Right atrium auricular region (tissue), 2 donors: ENCODE measurements at regions not wholly inside any gene's neighbourhood (a gene's known extent, or its start where the extent isn't known, plus 50 kb on each side); places are given as distances from the start of the nearest gene placed in this dataset.

Experiments used
- DNase-seq: peaks from one replicate; pipeline ENCODE4 v3.0.0-alpha.2; 2019; ENCODE audit warnings: low spot score
- H3K27ac ChIP-seq, 2 donors: fragments of 200-600 bp; sonication (generic); 1 replicate in 1 of 2; 2 replicates in 1 of 2; pipeline ENCODE4 v1.5.1; 2016 to 2019
- H3K27me3 ChIP-seq, 2 donors: fragments of 200-600 bp; sonication (generic); one replicate each; pipeline versions ENCODE4 v1.5.1 to v1.6.0; 2017 to 2019
- H3K36me3 ChIP-seq: fragments of 200-600 bp; sonication (generic); one replicate; pipeline ENCODE4 v1.5.1; 2016
- H3K4me1 ChIP-seq, 2 donors: fragments of 200-600 bp; sonication (generic); one replicate each; pipeline versions ENCODE4 v1.5.1 to v1.6.0; 2017 to 2019
- H3K4me3 ChIP-seq, 2 donors: fragments of 200-600 bp; sonication (generic); 1 replicate in 1 of 2; 2 replicates in 1 of 2; pipeline ENCODE4 v1.5.1; 2017 to 2019; ENCODE audit warnings: mild to moderate bottlenecking in 1 of 2, moderate library complexity in 1 of 2
- H3K9me3 ChIP-seq, 2 donors: fragments of 200-600 bp; sonication (generic); one replicate each; pipeline ENCODE4 v1.5.1; 2019
- CTCF ChIP-seq, 2 donors: fragments of 200-600 bp; sonication (generic); IDR thresholded peaks; one replicate each; pipeline ENCODE4 v1.5.1; 2019; ENCODE audit warnings: antibody characterized with exemption in 2 of 2

GRCh38 chr15:60226924-60227323, 170.9 kb downstream of the ANXA2 start:
- Histone ChIP-seq H3K36me3 (no peaks in the 10 kb centered on the region), H3K27ac (no peak overlapping the region), H3K27me3 (no peaks in the 10 kb centered on the region), H3K9me3 (no peaks in the 10 kb centered on the region), H3K4me1 (no peaks in the 10 kb centered on the region), H3K4me3 (no peak overlapping the region)
- TF ChIP-seq CTCF (IDR thresholded peaks at IDR 0.05), result no peak
- DNase-seq, result no peak

- Histone ChIP-seq H3K9me3 (no peaks in the 10 kb centered on the region), H3K36me3 (no peaks in the 10 kb centered on the region), H3K4me3 (no peak overlapping the region), H3K27ac (no peak overlapping the region), H3K27me3 (no peaks in the 10 kb centered on the region), H3K4me1 (no peaks in the 10 kb centered on the region)
- DNase-seq, result no peak
- TF ChIP-seq CTCF (IDR thresholded peaks at IDR 0.05), result no peak
Observed at GRCh38 chr15:60228101-60228500, 169.7 kb downstream of the ANXA2 start.

- Histone ChIP-seq H3K27me3 (no peaks in the 10 kb centered on the region), H3K27ac (no peak overlapping the region), H3K36me3 (no peaks in the 10 kb centered on the region), H3K4me3 (no peak overlapping the region), H3K9me3 (no peaks in the 10 kb centered on the region), H3K4me1 (no peaks in the 10 kb centered on the region)
- DNase-seq, result no peak
- no peak for TF ChIP-seq CTCF (IDR thresholded peaks at IDR 0.05)
Observed at GRCh38 chr15:60228619-60229018, 169.2 kb downstream of the ANXA2 start.

- H3K9me3 ChIP-seq, result no peaks in the 10 kb centered on the region
- no peaks in the 10 kb centered on the region for H3K27me3 ChIP-seq
- no peaks in the 10 kb centered on the region for H3K36me3 ChIP-seq
- DNase-seq, result no peak
- TF ChIP-seq CTCF (IDR thresholded peaks at IDR 0.05), result no peak
- H3K4me3 ChIP-seq, result no peak overlapping the region
- no peaks in the 10 kb centered on the region for H3K4me1 ChIP-seq
- no peak overlapping the region for H3K27ac ChIP-seq
Observed at GRCh38 chr15:60235951-60236710, 161.7 kb downstream of the ANXA2 start.

GRCh38 chr15:60237446-60237845, 160.3 kb downstream of the ANXA2 start:
- Histone ChIP-seq H3K27ac (no peak overlapping the region), H3K4me3 (no peak overlapping the region), H3K27me3 (no peaks in the 10 kb centered on the region), H3K9me3 (peaks cover 0 to 5% of the 10 kb centered on the region in 2 donors), H3K36me3 (no peaks in the 10 kb centered on the region), H3K4me1 (no peaks in the 10 kb centered on the region)
- no peak for DNase-seq
- TF ChIP-seq CTCF (IDR thresholded peaks at IDR 0.05), result no peak

GRCh38 chr15:60243769-60244168, 154.0 kb downstream of the ANXA2 start:
- Histone ChIP-seq H3K4me1 (no peaks in the 10 kb centered on the region), H3K4me3 (no peak overlapping the region), H3K36me3 (no peaks in the 10 kb centered on the region), H3K9me3 (peaks cover 0 to 5% of the 10 kb centered on the region in 2 donors), H3K27ac (no peak overlapping the region), H3K27me3 (no peaks in the 10 kb centered on the region)
- no peak for TF ChIP-seq CTCF (IDR thresholded peaks at IDR 0.05)
- DNase-seq, result no peak
